Thyroid gland (tissue), 4 donors: ENCODE measurements at regions not wholly inside any gene's neighbourhood (a gene's known extent, or its start where the extent isn't known, plus 50 kb on each side); places are given as distances from the start of the nearest gene placed in this dataset.

ENCODE experiments used
- DNase-seq, 2 donors: peaks; one replicate each; pipeline ENCODE4 v3.0.0-alpha.2; 2019
- H3K27ac ChIP-seq, 3 donors: fragments of 200-600 bp; sonication (generic); 1 replicate in 2 of 3; 2 replicates in 1 of 3; pipeline ENCODE4 v1.5.1; 2016 to 2019; ENCODE audit warnings: mild to moderate bottlenecking in 1 of 3, moderate library complexity in 1 of 3
- H3K27me3 ChIP-seq: fragments of 200-600 bp; sonication (generic); one replicate; pipeline ENCODE4 v1.5.1; 2019
- H3K36me3 ChIP-seq, 2 donors: fragments of 200-600 bp; sonication (generic); one replicate each; pipeline ENCODE4 v1.5.1; 2016 to 2019
- H3K4me1 ChIP-seq, 2 donors: fragments of 200-600 bp; sonication (generic); one replicate each; pipeline ENCODE4 v1.5.1; 2017 to 2019
- H3K4me3 ChIP-seq, 3 donors: fragments of 200-600 bp; sonication (generic); replicated peaks in 1 of 3; 1 replicate in 2 of 3; 2 replicates in 1 of 3; pipeline ENCODE4 v1.5.1; 2016; ENCODE audit warnings: mild to moderate bottlenecking in 1 of 3
- H3K9me3 ChIP-seq: fragments of 200-600 bp; sonication (generic); one replicate; pipeline ENCODE4 v1.5.1; 2017
- POLR2A ChIP-seq, 2 donors: fragments of 450-650 bp; IDR thresholded peaks; one replicate each; pipeline ENCODE4 v1.6.1; 2017; ENCODE audit warnings: antibody characterized with exemption in 2 of 2, mild to moderate bottlenecking in 2 of 2, moderate library complexity in 1 of 2
- WGBS, 2 donors: methylation state at CpG; one replicate each; pipeline ENCODE4 v1.1.5; 2017; 5-methylcytosine and 5-hydroxymethylcytosine counted together
- intact Hi-C: fragments of 100-400 bp; cut with DNase I; formaldehyde crosslinking; loops from one replicate; pipeline ENCODE4 v1.15.1; 2023
- TF ChIP-seq, protein P1 (sequence below), 6 experiments: fragments of 200-600 bp in 3 of 6; fragments of 450-650 bp in 3 of 6; sonication (generic) in 3 of 6; IDR thresholded peaks; one replicate each; pipeline ENCODE4 v1.5.1; 2016 to 2019; ENCODE audit warnings: antibody characterized with exemption in 6 of 6, mild to moderate bottlenecking in 2 of 6, inconsistent platforms in 1 of 6, moderate library complexity in 1 of 6

DNA sequence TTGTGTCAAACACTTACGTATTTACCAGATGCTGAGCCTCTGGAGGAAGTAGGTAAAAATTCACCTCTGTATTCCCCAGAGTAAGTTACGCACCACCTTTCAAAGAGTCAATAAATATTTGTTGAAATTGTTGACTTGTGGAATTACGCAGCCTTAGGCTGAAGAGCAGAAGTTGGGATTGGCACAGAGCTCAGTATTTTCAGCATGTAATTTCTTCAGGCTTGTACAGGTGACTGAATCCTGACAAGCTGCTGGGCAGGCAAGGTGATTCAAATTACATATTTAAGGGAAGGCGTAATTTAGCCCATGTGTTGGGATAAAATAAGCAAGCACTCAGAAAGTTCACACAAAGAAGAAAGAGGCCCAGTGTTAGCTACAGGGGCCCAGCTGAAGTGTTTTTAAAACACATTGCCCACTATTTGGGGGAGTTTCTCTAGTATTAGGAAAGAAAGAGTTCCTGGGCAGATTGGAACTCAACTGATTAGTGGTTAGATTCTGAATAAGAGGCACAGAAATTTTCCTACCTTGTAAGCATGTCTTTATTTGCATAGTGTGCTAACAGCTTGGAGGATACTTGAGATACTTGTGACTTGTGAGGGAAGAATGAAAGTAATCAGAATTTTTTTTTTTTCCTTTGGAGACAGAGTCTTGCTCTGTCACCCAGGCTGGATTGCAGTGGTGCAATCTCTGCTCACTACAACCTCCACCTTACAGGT lies 165.3 kb upstream of the FBXL7 start:
- no peaks in the 10 kb centered on the region for H3K36me3 ChIP-seq
- H3K4me3 ChIP-seq = no peak overlapping the region
- TF ChIP-seq, protein P1, sequence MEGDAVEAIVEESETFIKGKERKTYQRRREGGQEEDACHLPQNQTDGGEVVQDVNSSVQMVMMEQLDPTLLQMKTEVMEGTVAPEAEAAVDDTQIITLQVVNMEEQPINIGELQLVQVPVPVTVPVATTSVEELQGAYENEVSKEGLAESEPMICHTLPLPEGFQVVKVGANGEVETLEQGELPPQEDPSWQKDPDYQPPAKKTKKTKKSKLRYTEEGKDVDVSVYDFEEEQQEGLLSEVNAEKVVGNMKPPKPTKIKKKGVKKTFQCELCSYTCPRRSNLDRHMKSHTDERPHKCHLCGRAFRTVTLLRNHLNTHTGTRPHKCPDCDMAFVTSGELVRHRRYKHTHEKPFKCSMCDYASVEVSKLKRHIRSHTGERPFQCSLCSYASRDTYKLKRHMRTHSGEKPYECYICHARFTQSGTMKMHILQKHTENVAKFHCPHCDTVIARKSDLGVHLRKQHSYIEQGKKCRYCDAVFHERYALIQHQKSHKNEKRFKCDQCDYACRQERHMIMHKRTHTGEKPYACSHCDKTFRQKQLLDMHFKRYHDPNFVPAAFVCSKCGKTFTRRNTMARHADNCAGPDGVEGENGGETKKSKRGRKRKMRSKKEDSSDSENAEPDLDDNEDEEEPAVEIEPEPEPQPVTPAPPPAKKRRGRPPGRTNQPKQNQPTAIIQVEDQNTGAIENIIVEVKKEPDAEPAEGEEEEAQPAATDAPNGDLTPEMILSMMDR (IDR thresholded peaks at IDR 0.05) = no peak
- TF ChIP-seq POLR2A (IDR thresholded peaks at IDR 0.05) = no peak
- H3K27ac ChIP-seq = peak overlapping the region in 2 of 3 donors; percentile 25 to 83
- no peak for DNase-seq
- intact Hi-C loops = no loop called here
- no peaks in the 10 kb centered on the region for H3K9me3 ChIP-seq
- peaks cover 0 to 16% of the 10 kb centered on the region in 2 donors for H3K4me1 ChIP-seq
- H3K27me3 ChIP-seq = no peaks in the 10 kb centered on the region
- whole genome bisulfite sequencing, 2 donors = 68 to 86% methylated on average over 4 of the region's 4 CpGs

DNA sequence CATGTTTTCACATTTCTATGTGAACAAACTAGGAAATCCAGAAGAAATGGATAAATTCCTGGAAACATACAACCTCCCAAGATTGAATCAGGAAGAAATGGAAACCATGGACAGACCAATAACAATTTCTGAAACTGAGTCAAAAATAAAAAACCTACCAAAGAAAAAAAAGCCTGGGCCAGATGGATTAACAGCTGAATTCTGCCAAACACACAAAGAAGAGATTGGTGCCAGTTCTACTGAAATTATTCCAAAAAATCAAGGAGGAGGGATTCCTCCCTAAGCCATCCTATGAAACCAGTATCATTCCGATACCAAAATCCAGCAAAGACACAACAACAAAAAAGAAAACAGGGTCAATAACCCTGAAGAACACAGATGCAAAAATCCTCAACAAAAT lies 166.9 kb upstream of the FBXL7 start:
- no peak for DNase-seq
- TF ChIP-seq POLR2A (IDR thresholded peaks at IDR 0.05) = no peak
- TF ChIP-seq, protein P1 (IDR thresholded peaks at IDR 0.05) = no peak
- no peak overlapping the region for H3K27ac ChIP-seq
- H3K4me3 ChIP-seq = no peak overlapping the region
- no peaks in the 10 kb centered on the region for H3K9me3 ChIP-seq
- H3K36me3 ChIP-seq = no peaks in the 10 kb centered on the region
- no peaks in the 10 kb centered on the region for H3K27me3 ChIP-seq
- intact Hi-C loops = no loop called here
- H3K4me1 ChIP-seq = peaks cover 0 to 16% of the 10 kb centered on the region in 2 donors
- 94 to 97% methylated on average over 1 of the region's 1 CpG for WGBS, 2 donors

DNA sequence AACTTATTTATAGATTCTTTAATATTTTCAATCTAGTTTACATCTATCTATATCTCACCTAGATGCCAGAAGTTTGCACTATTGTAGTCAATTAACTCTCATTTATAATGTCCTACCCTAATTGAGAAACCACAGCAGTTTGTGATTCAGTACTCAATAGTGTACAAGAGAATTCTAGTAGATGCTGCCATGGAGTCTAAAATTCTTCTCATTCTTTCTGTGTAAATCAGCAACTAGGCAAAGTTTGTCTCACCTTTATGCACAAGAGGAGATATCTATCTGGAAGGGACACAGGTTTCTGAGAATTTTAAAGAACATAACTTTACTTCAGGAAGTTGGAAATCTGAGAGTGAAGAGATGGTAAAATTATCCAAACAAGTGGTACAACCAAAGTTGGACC lies 173.0 kb upstream of the FBXL7 start:
- no peaks in the 10 kb centered on the region for H3K36me3 ChIP-seq
- no peaks in the 10 kb centered on the region for H3K27me3 ChIP-seq
- H3K27ac ChIP-seq = peak overlapping the region in 1 of 3 donors; percentile 46
- intact Hi-C loops = no loop called here
- peaks cover 3 to 10% of the 10 kb centered on the region in 2 donors for H3K4me1 ChIP-seq
- DNase-seq = no peak
- TF ChIP-seq POLR2A (IDR thresholded peaks at IDR 0.05) = no peak
- TF ChIP-seq, protein P1 (IDR thresholded peaks at IDR 0.05) = no peak
- H3K9me3 ChIP-seq = no peaks in the 10 kb centered on the region
- no peak overlapping the region for H3K4me3 ChIP-seq

DNA sequence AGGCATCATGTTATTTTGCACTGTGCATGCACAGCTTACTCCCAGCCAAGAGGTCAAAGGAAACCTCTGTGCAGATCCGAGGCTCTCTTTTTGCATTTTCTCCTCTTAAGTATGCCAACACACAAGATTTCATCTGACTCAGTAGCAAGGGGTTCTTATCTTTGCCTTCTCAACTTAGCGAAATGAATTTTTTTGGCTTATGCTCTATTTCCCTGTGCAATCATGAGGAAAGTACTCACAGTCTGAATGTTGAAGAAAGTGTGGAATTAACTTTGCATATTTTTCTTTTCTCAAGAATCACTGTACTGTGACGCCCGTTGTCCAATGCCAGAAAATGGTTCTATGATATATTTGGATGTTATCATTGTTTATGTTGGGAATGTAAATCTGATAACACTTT lies 173.5 kb upstream of the FBXL7 start:
- Histone ChIP-seq H3K4me3 (no peak overlapping the region), H3K4me1 (peaks cover 3 to 10% of the 10 kb centered on the region in 2 donors), H3K27me3 (no peaks in the 10 kb centered on the region), H3K9me3 (no peaks in the 10 kb centered on the region), H3K27ac (peak overlapping the region in 1 of 3 donors; percentile 46), H3K36me3 (no peaks in the 10 kb centered on the region)
- TF ChIP-seq POLR2A (IDR thresholded peaks at IDR 0.05) = no peak
- TF ChIP-seq, protein P1 (IDR thresholded peaks at IDR 0.05) = no peak
- intact Hi-C loops = no loop called here
- no peak for DNase-seq
- WGBS, 2 donors = 28 to 39% methylated on average over 4 of the region's 4 CpGs

DNA sequence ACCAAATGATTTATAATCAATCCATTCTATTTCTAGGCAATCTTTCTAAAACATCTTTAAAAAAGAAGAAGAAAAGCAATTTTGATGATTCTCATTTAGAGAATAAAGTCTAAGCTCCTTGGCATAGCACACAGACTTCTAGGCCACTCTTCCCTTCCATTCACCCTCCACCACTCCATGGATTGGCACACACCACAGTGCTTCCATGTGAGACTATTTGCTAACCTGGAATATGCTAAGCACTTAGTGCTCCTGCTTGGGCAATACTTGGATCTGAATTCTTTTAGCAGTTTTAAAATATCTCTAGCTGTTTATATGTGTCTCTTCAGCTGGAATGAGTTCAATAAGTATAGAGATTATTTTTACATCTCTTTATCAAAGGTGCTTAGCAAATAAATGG lies 177.6 kb upstream of the FBXL7 start:
- Histone ChIP-seq H3K27ac (no peak overlapping the region), H3K9me3 (no peaks in the 10 kb centered on the region), H3K4me1 (peaks cover 3 to 4% of the 10 kb centered on the region in 2 donors), H3K4me3 (no peak overlapping the region), H3K27me3 (no peaks in the 10 kb centered on the region), H3K36me3 (no peaks in the 10 kb centered on the region)
- no peak for TF ChIP-seq POLR2A (IDR thresholded peaks at IDR 0.05)
- TF ChIP-seq, protein P1 (IDR thresholded peaks at IDR 0.05) = no peak
- peak in 1 of 2 donors; percentile 4 for DNase-seq
- intact Hi-C loops = no loop called here
